ENCODE measurements at regions not wholly inside any gene's neighbourhood (a gene's known extent, or its start where the extent isn't known, plus 50 kb on each side); places are given as distances from the start of the nearest gene placed in this dataset.

- no peak for DNase-seq (ENCODE audit: low spot score)
These were observed 106.1 kb upstream of the ALDH1B1 start for GRCh38 chr9:38286357-38286756.

GRCh38 chr9:38285236-38285635 is 107.3 kb upstream of the ALDH1B1 start:
- DNase-seq (ENCODE audit: low spot score): no peak

- no peak for DNase-seq (ENCODE audit: low spot score)
These were observed 107.9 kb upstream of the ALDH1B1 start for GRCh38 chr9:38284588-38285051.

GRCh38 chr9:38284039-38284575 is 108.4 kb upstream of the ALDH1B1 start:
- DNase-seq (ENCODE audit: low spot score): no peak

GRCh38 chr9:38282756-38283155 is 109.7 kb upstream of the ALDH1B1 start:
- no peak for DNase-seq (ENCODE audit: low spot score)

- DNase-seq (ENCODE audit: low spot score): no peak
These were observed 110.6 kb upstream of the ALDH1B1 start for GRCh38 chr9:38281917-38282316.

GRCh38 chr9:38281196-38281595 is 111.3 kb upstream of the ALDH1B1 start:
- no peak for DNase-seq (ENCODE audit: low spot score)

GRCh38 chr9:38280251-38280800 is 112.2 kb upstream of the ALDH1B1 start:
- no peak for DNase-seq (ENCODE audit: low spot score)

GRCh38 chr9:38278931-38279679 is 113.4 kb upstream of the ALDH1B1 start:
- no peak for DNase-seq (ENCODE audit: low spot score)

- no peak for DNase-seq (ENCODE audit: low spot score)
These were observed 114.0 kb upstream of the ALDH1B1 start for GRCh38 chr9:38278457-38278856.

GRCh38 chr9:38277601-38278200 is 114.8 kb upstream of the ALDH1B1 start:
- DNase-seq (ENCODE audit: low spot score): no peak

- DNase-seq (ENCODE audit: low spot score): no peak
These were observed 115.6 kb upstream of the ALDH1B1 start for GRCh38 chr9:38276771-38277439.

GRCh38 chr9:38274800-38275199 is 117.7 kb upstream of the ALDH1B1 start:
- no peak for DNase-seq (ENCODE audit: low spot score)

GRCh38 chr9:38272710-38273109 is 119.8 kb upstream of the ALDH1B1 start:
- DNase-seq (ENCODE audit: low spot score): no peak

GRCh38 chr9:38271666-38272241 is 120.7 kb upstream of the ALDH1B1 start:
- DNase-seq (ENCODE audit: low spot score): no peak

GRCh38 chr9:38269775-38270174 is 122.7 kb upstream of the ALDH1B1 start:
- no peak for DNase-seq (ENCODE audit: low spot score)

GRCh38 chr9:38263532-38263931 is 129.0 kb upstream of the ALDH1B1 start:
- no peak for DNase-seq (ENCODE audit: low spot score)

GRCh38 chr9:38259519-38260218 is 132.8 kb upstream of the ALDH1B1 start:
- no peak for DNase-seq (ENCODE audit: low spot score)

GRCh38 chr9:38259056-38259455 is 133.4 kb upstream of the ALDH1B1 start:
- DNase-seq (ENCODE audit: low spot score): no peak

- DNase-seq (ENCODE audit: low spot score): no peak
These were observed 134.8 kb upstream of the ALDH1B1 start for GRCh38 chr9:38257626-38258215.

GRCh38 chr9:38256461-38256860 is 136.0 kb upstream of the ALDH1B1 start:
- no peak for DNase-seq (ENCODE audit: low spot score)

Data from H4 (cell line).